WTC11 (cell line): ENCODE measurements at regions not wholly inside any gene's neighbourhood (a gene's known extent, or its start where the extent isn't known, plus 50 kb on each side); places are given as distances from the start of the nearest gene placed in this dataset.

Source experiments
- ATAC-seq: fragments of 200-7000 bp; cut with Tn5 transposase; 2 replicates; pipeline ENCODE4 v1.10.0; 2021; ENCODE audit warnings: mild to moderate bottlenecking, moderate library complexity
- CTCF ChIA-PET: fragments of 300-600 bp; sonication (Branson Sonifier 250); formaldehyde crosslinking; loops from one replicate; lab custom pipeline; 2021; ENCODE audit warnings: antibody characterized with exemption; lab: Charles Lee
- POLR2A ChIA-PET: fragments of 350-600 bp; sonication (Branson Sonifier 250); formaldehyde crosslinking; loops from one replicate; lab custom pipeline; 2021; ENCODE audit warnings: antibody characterized with exemption; lab: Charles Lee
- DNase-seq: peaks from one replicate; pipeline ENCODE4 v3.0.0; 2021; ENCODE audit warnings: low spot score
- H3K27ac Mint-ChIP-seq: 2 replicates; pipeline ENCODE4 v1.8.0; 2021; ENCODE audit warnings: mixed read lengths
- H3K27me3 Mint-ChIP-seq: 2 replicates; pipeline ENCODE4 v1.8.0; 2021; ENCODE audit warnings: low read depth, mild to moderate bottlenecking, moderate library complexity, mixed read lengths
- H3K36me3 Mint-ChIP-seq: 2 replicates; pipeline ENCODE4 v1.8.0; 2021; ENCODE audit warnings: mixed read lengths
- H3K4me1 Mint-ChIP-seq: 2 replicates; pipeline ENCODE4 v1.8.0; 2022; ENCODE audit warnings: mixed read lengths
- H3K4me3 Mint-ChIP-seq: 2 replicates; pipeline ENCODE4 v1.8.0; 2021; ENCODE audit warnings: mild to moderate bottlenecking, moderate library complexity, mixed read lengths
- H3K9me3 Mint-ChIP-seq: 2 replicates; pipeline ENCODE4 v1.8.0; 2021; ENCODE audit warnings: mixed read lengths
- ATF1 ChIP-seq: sonication (generic); formaldehyde crosslinking; IDR thresholded peaks from 2 replicates; pipeline ENCODE4 v1.8.1; 2023; ENCODE audit warnings: mild to moderate bottlenecking, moderate library complexity, missing genetic modification reagents
- E2F1 ChIP-seq: sonication (generic); formaldehyde crosslinking; IDR thresholded peaks from 2 replicates; pipeline ENCODE4 v1.8.0; 2022; ENCODE audit warnings: mild to moderate bottlenecking, missing genetic modification reagents
- ETV6 ChIP-seq: sonication (generic); formaldehyde crosslinking; IDR thresholded peaks from 2 replicates; pipeline ENCODE4 v1.8.1; 2022; ENCODE audit warnings: mild to moderate bottlenecking, missing genetic modification reagents
- FOXP1 ChIP-seq: sonication (generic); formaldehyde crosslinking; IDR thresholded peaks from 2 replicates; pipeline ENCODE4 v1.8.0; 2022; ENCODE audit warnings: missing genetic modification reagents, mild to moderate bottlenecking, moderate library complexity, borderline replicate concordance
- GABPB1 ChIP-seq: sonication (generic); formaldehyde crosslinking; IDR thresholded peaks from 2 replicates; pipeline ENCODE4 v1.8.1; 2023; ENCODE audit warnings: mild to moderate bottlenecking, missing genetic modification reagents
- GTF2I ChIP-seq: fragments of 250-450 bp; sonication (Bioruptor Pico); conservative IDR thresholded peaks from 2 replicates; pipeline ENCODE4 v1.4.0; 2021; ENCODE audit warnings: mild to moderate bottlenecking
- HMGA2 ChIP-seq: fragments of 250-450 bp; sonication (Bioruptor Pico); IDR thresholded peaks from 2 replicates; pipeline ENCODE4 v1.4.0; 2021; ENCODE audit warnings: mild to moderate bottlenecking, moderate library complexity
- IRF1 ChIP-seq: sonication (generic); formaldehyde crosslinking; IDR thresholded peaks from 2 replicates; pipeline ENCODE4 v1.8.0; 2023; ENCODE audit warnings: missing genetic modification reagents
- MXD4 ChIP-seq: fragments of 250-450 bp; sonication (Bioruptor Pico); IDR thresholded peaks from 2 replicates; pipeline ENCODE4 v1.8.0; 2021; ENCODE audit warnings: mild to moderate bottlenecking, moderate library complexity, borderline replicate concordance
- NFYB ChIP-seq: sonication (generic); formaldehyde crosslinking; conservative IDR thresholded peaks from 2 replicates; pipeline ENCODE4 v1.8.0; 2022; ENCODE audit warnings: low read depth, missing genetic modification reagents
- RELA ChIP-seq: sonication (generic); formaldehyde crosslinking; IDR thresholded peaks from 2 replicates; pipeline ENCODE4 v1.8.1; 2022; ENCODE audit warnings: missing genetic modification reagents, mild to moderate bottlenecking, borderline replicate concordance
- STAT6 ChIP-seq: sonication (generic); formaldehyde crosslinking; conservative IDR thresholded peaks from 2 replicates; pipeline ENCODE4 v1.8.1; 2023; ENCODE audit warnings: mild to moderate bottlenecking, low read depth, missing genetic modification reagents, moderate library complexity
- TEAD4 ChIP-seq: sonication (generic); formaldehyde crosslinking; IDR thresholded peaks from 2 replicates; pipeline ENCODE4 v1.8.0; 2022; ENCODE audit warnings: mild to moderate bottlenecking, missing genetic modification reagents
- ZBTB21 ChIP-seq: sonication (generic); formaldehyde crosslinking; IDR thresholded peaks from 2 replicates; pipeline ENCODE4 v1.8.1; 2023; ENCODE audit warnings: mild to moderate bottlenecking, missing genetic modification reagents, borderline replicate concordance
- ZNF219 ChIP-seq: sonication (generic); formaldehyde crosslinking; IDR thresholded peaks from 2 replicates; pipeline ENCODE4 v1.8.0; 2023; ENCODE audit warnings: missing genetic modification reagents, mild to moderate bottlenecking, borderline replicate concordance
- ZNF396 ChIP-seq: fragments of 250-450 bp; sonication (Bioruptor Pico); IDR thresholded peaks from 2 replicates; pipeline ENCODE4 v1.8.0; 2021; ENCODE audit warnings: mild to moderate bottlenecking, moderate library complexity, borderline replicate concordance
- TF ChIP-seq, protein P1 (sequence below): fragments of 200-600 bp; IDR thresholded peaks from 2 replicates; pipeline ENCODE4 v1.8.0; 2022; ENCODE audit warnings: antibody characterized with exemption
- TF ChIP-seq, protein P2 (sequence below): fragments of 250-450 bp; sonication (Bioruptor Pico); IDR thresholded peaks from 2 replicates; pipeline ENCODE4 v1.8.0; 2021; ENCODE audit warnings: mild to moderate bottlenecking
- TF ChIP-seq, protein P3 (sequence below): sonication (generic); formaldehyde crosslinking; IDR thresholded peaks from 2 replicates; pipeline ENCODE4 v1.8.1; 2023; ENCODE audit warnings: mild to moderate bottlenecking, missing genetic modification reagents
- TF ChIP-seq, protein P4 (sequence below): sonication (generic); formaldehyde crosslinking; IDR thresholded peaks from 2 replicates; pipeline ENCODE4 v1.8.0; 2022; ENCODE audit warnings: mild to moderate bottlenecking, missing genetic modification reagents
- TF ChIP-seq, protein P5 (sequence below): sonication (generic); formaldehyde crosslinking; IDR thresholded peaks from 2 replicates; pipeline ENCODE4 v1.8.1; 2023; ENCODE audit warnings: mild to moderate bottlenecking, moderate library complexity, missing genetic modification reagents
- TF ChIP-seq, protein P6 (sequence below): sonication (generic); formaldehyde crosslinking; IDR thresholded peaks from 2 replicates; pipeline ENCODE4 v1.8.0; 2022; ENCODE audit warnings: mild to moderate bottlenecking, missing genetic modification reagents

- TF ChIP-seq MXD4 (CRISPR knock-in tag) = no peak
- TF ChIP-seq, protein P1, sequence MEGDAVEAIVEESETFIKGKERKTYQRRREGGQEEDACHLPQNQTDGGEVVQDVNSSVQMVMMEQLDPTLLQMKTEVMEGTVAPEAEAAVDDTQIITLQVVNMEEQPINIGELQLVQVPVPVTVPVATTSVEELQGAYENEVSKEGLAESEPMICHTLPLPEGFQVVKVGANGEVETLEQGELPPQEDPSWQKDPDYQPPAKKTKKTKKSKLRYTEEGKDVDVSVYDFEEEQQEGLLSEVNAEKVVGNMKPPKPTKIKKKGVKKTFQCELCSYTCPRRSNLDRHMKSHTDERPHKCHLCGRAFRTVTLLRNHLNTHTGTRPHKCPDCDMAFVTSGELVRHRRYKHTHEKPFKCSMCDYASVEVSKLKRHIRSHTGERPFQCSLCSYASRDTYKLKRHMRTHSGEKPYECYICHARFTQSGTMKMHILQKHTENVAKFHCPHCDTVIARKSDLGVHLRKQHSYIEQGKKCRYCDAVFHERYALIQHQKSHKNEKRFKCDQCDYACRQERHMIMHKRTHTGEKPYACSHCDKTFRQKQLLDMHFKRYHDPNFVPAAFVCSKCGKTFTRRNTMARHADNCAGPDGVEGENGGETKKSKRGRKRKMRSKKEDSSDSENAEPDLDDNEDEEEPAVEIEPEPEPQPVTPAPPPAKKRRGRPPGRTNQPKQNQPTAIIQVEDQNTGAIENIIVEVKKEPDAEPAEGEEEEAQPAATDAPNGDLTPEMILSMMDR = no peak
- TF ChIP-seq, protein P2, sequence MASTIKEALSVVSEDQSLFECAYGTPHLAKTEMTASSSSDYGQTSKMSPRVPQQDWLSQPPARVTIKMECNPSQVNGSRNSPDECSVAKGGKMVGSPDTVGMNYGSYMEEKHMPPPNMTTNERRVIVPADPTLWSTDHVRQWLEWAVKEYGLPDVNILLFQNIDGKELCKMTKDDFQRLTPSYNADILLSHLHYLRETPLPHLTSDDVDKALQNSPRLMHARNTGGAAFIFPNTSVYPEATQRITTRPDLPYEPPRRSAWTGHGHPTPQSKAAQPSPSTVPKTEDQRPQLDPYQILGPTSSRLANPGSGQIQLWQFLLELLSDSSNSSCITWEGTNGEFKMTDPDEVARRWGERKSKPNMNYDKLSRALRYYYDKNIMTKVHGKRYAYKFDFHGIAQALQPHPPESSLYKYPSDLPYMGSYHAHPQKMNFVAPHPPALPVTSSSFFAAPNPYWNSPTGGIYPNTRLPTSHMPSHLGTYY = no peak
- TF ChIP-seq ETV6 (CRISPR knock-in tag) = no peak
- no peak for TF ChIP-seq ZNF219 (CRISPR knock-in tag)
- TF ChIP-seq TEAD4 (CRISPR knock-in tag) = no peak
- TF ChIP-seq, protein P3, sequence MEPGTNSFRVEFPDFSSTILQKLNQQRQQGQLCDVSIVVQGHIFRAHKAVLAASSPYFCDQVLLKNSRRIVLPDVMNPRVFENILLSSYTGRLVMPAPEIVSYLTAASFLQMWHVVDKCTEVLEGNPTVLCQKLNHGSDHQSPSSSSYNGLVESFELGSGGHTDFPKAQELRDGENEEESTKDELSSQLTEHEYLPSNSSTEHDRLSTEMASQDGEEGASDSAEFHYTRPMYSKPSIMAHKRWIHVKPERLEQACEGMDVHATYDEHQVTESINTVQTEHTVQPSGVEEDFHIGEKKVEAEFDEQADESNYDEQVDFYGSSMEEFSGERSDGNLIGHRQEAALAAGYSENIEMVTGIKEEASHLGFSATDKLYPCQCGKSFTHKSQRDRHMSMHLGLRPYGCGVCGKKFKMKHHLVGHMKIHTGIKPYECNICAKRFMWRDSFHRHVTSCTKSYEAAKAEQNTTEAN (CRISPR knock-in tag) = no peak
- TF ChIP-seq HMGA2 = no peak
- TF ChIP-seq, protein P4, sequence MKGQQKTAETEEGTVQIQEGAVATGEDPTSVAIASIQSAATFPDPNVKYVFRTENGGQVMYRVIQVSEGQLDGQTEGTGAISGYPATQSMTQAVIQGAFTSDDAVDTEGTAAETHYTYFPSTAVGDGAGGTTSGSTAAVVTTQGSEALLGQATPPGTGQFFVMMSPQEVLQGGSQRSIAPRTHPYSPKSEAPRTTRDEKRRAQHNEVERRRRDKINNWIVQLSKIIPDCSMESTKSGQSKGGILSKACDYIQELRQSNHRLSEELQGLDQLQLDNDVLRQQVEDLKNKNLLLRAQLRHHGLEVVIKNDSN = no peak
- no peak for TF ChIP-seq IRF1 (CRISPR knock-in tag)
- TF ChIP-seq GABPB1 (CRISPR knock-in tag) = no peak
- TF ChIP-seq, protein P5, sequence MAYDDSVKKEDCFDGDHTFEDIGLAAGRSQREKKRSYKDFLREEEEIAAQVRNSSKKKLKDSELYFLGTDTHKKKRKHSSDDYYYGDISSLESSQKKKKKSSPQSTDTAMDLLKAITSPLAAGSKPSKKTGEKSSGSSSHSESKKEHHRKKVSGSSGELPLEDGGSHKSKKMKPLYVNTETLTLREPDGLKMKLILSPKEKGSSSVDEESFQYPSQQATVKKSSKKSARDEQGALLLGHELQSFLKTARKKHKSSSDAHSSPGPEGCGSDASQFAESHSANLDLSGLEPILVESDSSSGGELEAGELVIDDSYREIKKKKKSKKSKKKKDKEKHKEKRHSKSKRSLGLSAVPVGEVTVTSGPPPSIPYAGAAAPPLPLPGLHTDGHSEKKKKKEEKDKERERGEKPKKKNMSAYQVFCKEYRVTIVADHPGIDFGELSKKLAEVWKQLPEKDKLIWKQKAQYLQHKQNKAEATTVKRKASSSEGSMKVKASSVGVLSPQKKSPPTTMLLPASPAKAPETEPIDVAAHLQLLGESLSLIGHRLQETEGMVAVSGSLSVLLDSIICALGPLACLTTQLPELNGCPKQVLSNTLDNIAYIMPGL (CRISPR knock-in tag) = no peak
- TF ChIP-seq, protein P6, sequence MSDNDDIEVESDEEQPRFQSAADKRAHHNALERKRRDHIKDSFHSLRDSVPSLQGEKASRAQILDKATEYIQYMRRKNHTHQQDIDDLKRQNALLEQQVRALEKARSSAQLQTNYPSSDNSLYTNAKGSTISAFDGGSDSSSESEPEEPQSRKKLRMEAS (CRISPR knock-in tag) = no peak
- no peak for TF ChIP-seq RELA (CRISPR knock-in tag)
- TF ChIP-seq, all 79 proteins: peak for 0
- ATAC-seq = no peak
- no peaks in the 10 kb centered on the region for H3K4me1 Mint-ChIP-seq
- H3K4me3 Mint-ChIP-seq = no peak overlapping the region
- peaks cover 14% of the 10 kb centered on the region; the same call in 1 of the 2 replicates for H3K9me3 Mint-ChIP-seq
- ChIA-PET CTCF (no interaction called here), POLR2A (no interaction called here)
- DNase-seq = no peak
- H3K27me3 Mint-ChIP-seq = no peaks in the 10 kb centered on the region
- no peak overlapping the region for H3K27ac Mint-ChIP-seq
- H3K36me3 Mint-ChIP-seq = no peaks in the 10 kb centered on the region
Measured at GRCh38 chr4:53810643-53811042, 219.4 kb upstream of the LNX1 start.

DNA sequence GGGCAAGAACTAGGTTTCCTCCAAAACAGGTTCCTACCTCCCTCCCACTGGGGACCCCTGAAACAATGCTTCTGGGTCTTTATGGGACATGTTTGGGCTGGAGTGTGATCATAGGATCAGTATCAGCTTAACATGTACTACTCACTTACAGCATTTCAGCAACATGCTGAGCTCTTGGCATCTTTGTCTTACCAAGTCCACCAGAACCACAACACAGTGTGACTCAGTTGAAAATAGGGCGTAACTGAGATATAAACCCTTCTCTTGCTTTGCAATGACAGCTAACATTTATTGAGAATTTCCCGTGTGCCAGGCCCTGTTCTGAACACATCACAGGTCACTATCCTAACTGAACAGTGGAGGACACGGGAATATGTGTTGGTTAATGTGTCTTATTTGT, 218.5 kb upstream of the LNX1 start:
- DNase-seq (no peak), ATAC-seq (no peak)
- H3K4me1 Mint-ChIP-seq = no peaks in the 10 kb centered on the region
- no peak overlapping the region for H3K27ac Mint-ChIP-seq
- H3K36me3 Mint-ChIP-seq = no peaks in the 10 kb centered on the region
- ChIA-PET CTCF (no interaction called here), POLR2A (no interaction called here)
- no peaks in the 10 kb centered on the region for H3K27me3 Mint-ChIP-seq
- no peak overlapping the region for H3K4me3 Mint-ChIP-seq
- peaks cover 14% of the 10 kb centered on the region; the same call in 1 of the 2 replicates for H3K9me3 Mint-ChIP-seq
- TF ChIP-seq ZNF396 = no peak
- no peak for TF ChIP-seq FOXP1
- no peak for TF ChIP-seq ZBTB21
- no peak for TF ChIP-seq ATF1 (CRISPR knock-in tag)
- no peak for TF ChIP-seq NFYB (CRISPR knock-in tag)
- TF ChIP-seq STAT6 (CRISPR knock-in tag) = no peak
- no peak for TF ChIP-seq MXD4 (CRISPR knock-in tag)
- no peak for TF ChIP-seq E2F1 (CRISPR knock-in tag)
- TF ChIP-seq, protein P4 = no peak
- no peak for TF ChIP-seq GTF2I
